Activated CD8-positive, alpha-beta memory T cell treated with anti-CD3 and anti-CD28 coated beads for 4 hours (primary cell): ENCODE measurements at regions not wholly inside any gene's neighbourhood (a gene's known extent, or its start where the extent isn't known, plus 50 kb on each side); places are given as distances from the start of the nearest gene placed in this dataset.

Source experiments
- DNase-seq, 2 donors: peaks; one replicate each; pipeline ENCODE4 v3.0.0-alpha.2; 2020; ENCODE audit warnings: low read depth in 2 of 2

DNA sequence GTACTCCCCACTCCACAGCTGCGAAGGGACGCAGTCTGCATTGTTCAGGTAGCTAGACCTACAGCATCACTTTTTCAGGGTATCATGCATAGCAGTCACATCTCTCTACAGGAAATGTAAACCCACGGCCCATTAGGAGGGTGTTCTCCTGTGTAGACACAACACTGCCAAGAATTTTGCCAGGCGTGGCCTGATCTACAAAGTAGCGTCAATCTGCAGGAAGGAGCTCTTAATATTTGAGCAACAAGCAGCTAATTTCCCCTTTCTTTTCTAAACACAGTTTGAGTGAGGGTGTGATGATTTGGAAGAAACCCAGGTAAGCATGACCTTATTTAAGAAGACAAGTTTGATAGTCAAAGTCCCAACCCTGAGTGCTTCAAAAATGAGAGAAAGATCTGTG lies 419.0 kb downstream of the GADD45G start:
- DNase-seq = no peak

DNA sequence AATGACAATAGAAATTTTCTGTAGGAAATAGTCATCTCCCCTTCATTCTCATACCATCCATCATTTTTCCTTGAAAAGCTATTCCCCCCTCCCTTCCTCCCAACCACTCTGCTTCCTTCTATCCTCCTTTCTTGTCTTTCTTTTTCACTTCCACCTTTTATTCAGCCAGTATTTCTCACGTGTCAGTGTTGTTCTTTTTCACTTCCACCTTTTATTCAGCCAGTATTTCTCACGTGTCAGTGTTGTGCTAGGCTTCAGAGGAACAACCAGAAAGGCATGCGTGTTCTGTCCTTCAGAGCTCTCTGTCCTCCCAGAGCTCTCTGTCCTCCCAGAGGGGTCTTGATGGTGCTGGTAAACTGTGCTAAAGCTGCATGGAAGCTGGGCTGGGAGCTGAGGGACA lies 419.6 kb downstream of the GADD45G start:
- no peak for DNase-seq

DNA sequence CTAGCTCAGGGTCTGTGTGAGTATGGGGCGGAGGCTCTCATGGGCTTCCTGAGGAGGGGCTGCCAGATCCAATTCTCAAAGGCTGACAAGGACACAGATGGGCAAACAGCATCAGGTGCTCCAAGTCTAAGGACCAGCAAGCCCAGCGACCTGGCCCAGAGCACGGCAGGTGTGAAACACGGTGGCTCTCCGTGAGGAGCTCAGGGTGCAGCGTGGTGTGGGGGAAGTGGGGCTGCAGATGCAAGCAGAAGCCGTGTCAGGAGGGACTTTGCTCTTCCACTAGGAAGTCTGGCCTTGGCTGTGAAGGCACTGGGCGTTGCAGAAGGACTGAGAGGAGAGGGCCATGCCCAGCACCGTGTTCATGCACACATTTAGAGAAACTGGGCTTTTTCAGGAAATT lies 420.0 kb downstream of the GADD45G start:
- DNase-seq = no peak

DNA sequence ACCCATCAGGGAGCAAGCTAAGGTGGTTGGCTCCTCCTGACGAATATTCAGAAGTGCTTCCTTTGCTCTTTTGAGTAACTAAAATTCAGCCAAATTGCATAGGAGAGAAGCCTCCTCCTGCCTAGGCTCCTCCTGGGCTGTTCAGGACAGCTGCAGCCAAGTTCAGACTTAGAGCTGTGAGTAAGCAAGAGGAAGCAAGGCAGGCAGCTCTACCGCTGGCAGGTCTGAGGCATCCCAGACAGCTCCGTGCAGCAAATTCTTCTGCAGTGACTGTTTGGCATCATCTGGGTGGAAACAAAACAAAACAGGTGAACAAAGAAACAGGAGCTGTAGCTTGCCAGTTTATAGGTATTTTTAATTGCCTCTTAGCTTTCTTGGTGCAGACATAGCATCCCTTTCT lies 421.0 kb downstream of the GADD45G start:
- no peak for DNase-seq

DNA sequence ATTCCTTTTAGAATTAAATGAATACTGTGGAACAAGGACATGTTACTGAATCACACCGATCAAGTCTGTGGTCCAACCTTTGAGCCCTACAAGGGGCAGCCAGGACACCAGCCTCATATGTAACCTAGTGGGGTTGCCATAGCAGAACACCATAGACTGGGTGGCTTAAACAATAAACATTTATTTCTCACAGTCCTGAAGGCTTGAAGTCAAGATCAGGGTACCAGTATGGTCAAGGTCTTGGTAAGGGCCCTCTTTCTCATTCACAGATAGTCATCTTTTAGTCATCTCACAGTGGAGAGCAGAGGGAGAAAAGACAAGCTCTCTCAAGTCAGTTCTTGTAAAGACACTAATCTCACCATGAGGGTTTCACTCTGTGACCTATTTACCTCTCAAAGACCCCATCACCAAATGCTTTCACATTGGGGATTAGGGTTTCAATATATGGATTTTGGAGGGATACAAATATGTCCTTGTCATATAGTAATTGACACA lies 422.5 kb downstream of the GADD45G start:
- DNase-seq = no peak

DNA sequence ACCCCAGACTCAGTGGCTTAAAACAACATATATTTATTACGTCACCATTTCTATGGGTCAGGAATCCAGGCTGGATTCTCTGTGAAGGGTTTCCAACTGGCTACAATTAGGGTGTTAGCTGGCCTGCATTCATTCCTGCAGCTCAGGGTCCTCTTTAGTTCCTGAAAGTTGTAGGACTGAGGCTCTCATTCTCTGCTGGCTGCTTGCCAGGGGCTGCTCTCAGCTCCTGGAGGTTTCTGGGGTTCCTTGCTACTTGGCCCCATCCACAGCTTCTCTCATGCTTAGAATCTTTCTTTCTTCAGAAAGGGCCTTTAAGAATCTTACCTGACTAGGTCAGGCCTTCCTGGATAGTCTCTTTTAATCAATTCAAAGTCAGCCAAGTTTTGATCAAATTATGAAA lies 424.6 kb downstream of the GADD45G start:
- no peak for DNase-seq

DNA sequence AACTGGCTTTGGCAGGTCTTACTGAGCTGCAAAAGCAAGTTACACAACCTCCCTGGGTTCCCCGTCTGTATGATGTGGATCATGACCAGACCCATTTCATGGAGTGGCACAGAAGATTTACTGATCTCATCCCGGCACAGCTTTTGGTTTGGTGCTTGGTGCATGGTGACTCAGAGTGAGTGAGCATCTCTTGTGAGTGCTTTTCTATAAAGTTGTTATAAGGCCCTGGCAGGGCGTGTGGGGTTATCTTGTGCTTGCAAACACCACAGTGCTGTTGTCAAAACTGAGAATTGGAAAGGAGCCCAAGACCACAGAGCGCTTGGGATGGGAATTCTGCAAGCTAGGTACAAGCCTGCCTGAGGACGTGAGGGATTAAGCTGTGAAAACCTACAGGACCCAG lies 425.2 kb downstream of the GADD45G start:
- DNase-seq = no peak

DNA sequence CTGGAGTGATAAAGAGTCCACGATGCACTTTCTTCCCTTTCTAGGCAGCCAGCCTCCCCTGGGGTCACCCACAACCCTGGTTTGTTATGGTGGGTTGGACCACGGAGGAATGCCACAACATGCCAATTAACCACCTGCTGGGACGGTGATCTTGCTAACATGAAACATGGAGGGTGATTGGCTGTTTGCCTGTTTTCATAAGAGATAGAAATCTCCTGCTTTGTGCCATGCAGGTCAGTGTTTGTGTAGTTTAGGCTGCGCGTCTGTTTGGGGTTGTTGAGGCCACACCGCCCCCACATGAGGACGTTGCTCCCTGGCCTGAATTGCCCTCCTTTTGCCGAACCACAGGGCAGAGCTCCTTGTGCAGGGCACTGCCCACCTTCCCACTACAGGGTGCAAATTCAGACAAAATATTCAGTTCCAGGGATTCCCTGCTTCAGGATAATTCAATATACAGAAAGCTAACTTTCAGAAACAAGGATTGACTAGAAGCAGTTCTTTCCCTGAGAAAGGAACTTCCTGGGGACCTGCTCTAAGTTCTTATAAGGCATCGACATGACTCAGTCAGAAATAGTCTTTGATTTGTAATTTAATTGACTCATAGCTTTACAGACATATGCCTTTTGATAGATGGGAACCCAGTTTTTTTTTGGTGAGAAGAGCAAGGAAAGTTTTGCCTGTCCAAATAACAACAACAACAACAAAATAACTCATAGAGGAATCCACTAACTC lies 427.6 kb downstream of the GADD45G start:
- DNase-seq = no peak

DNA sequence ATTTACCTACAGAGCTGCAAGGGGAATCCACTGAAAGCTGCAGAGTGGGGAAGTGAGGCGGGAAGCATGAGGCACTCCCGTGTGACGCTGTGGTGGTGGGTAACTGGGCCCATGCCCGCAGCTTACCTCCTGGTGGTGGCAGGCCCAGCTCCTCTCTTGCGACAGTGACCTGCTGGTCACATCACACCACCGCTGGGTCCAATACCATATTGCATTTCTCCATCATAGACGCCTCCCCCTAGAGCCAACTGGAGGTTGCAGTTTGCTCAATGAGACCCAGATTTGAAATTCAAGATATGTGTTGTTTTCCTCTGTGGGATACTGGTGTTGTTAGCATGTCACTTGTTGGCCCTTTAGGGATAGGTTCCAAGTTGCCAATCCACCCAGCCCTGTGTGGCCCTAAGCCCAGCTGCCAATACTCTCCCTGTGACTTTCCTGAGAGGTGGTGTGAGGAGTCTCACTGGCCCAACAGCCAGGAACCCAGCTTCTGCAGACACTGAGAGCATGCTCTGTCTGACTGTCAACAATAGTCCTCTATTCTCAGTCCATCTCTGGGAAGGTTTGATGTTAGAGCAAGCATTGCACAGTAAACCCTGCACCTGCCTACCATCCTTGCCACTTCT lies 428.3 kb downstream of the GADD45G start:
- no peak for DNase-seq

DNA sequence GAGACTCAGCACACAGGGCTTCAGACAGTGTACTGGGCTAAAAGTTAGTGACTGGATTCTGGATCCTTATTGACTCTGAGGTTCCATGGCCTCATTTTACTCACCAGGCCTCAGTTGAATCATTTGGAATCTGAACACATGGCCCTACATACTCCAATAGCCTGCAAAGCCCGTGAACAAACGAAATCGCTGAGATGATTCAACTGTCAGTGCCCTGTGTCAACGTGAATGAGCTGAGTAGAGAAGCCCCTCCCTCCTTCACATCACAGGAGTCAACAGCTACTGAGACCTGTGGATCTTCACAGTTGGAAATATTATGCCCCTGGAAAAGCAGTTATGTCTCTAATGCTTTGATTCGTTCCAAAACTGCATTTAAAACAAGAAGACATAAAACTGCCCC lies 429.3 kb downstream of the GADD45G start:
- DNase-seq = no peak

DNA sequence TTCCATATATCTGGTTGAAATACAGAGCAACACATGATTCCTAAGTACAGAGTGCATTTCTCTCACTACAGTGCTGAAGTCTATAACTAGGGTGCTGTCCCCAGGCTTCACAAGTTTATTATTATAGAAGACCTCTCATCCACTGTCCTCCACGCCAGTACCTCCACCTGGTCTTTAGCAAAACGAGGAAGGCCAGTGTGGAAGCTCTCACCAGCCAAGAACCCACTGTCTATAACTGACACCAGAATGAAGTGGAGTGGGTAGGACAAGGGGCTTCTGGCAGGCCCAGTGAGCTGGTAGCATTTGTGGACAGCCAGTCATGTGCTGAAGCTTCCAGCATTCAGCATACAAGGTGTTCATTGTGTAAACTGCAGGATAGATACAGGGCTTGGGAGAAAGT lies 430.7 kb downstream of the GADD45G start:
- DNase-seq = no peak

DNA sequence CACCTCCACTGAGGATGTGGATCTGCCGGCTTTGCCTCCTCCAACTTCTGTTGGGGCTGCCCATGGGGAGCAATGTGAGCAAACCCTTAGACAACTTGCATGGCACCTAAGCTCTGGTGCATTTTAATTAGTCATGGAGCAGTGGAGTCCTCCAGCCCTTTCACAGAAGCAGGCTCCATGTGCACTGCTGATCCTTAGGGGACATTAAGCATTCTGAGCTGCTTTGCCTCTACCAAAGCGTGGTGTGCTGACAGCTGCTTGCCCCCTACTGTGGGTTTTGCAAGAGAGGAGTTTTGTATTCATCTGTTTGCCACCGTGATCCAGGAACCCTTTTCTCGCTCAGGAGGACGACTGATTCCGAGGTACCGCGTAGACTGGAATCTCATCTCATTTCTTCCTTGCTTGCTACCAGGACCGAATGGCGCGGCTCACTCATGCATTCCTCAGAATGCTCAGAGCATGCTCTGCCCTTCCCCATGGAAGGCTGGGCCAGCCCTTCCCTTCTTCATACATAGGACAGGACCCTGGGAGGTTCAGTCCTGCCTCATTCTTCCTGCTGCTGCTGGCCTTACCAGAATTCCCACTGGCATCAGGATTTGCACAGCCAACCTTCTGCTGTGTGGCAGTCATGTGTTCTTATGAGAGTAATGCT lies 432.5 kb downstream of the GADD45G start:
- DNase-seq = no peak

DNA sequence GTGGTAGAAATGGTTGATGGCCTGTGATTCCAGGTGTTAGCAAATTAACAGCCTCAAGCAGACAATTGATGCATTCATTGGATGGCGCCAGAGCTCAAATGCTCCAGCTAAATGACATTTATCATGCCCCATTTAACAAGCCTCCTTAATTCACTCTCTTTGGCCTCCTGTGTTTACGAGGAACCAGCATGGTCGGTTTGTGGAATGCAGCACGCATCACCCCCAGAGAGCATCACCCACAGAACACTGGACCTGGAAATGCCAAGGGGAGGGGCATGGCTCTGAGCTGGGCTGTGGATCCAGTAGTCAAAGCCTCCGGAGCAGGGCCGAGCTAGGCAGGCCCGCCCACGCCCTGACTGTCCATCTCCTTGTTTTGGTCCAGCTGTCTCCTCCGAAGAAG lies 434.0 kb downstream of the GADD45G start:
- no peak for DNase-seq

DNA sequence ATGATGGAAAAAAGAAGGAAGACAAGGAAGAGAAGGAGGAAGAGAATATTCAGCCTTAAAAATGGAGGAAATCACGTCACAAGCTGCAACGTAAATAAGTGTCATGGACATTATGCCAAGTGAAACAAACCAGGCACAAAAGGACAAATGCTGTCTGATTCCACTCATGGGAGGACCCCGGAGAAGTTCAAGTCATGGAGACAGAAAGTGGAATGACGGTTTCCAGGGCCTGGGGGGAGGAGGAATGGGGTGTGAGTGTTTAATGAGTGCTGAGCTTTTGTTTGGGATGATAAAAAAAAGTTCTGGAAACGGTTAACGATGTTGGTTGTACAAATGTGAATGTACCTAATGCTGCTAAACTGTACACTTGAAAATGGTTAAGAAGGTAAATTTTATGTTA lies 439.5 kb downstream of the GADD45G start:
- no peak for DNase-seq

DNA sequence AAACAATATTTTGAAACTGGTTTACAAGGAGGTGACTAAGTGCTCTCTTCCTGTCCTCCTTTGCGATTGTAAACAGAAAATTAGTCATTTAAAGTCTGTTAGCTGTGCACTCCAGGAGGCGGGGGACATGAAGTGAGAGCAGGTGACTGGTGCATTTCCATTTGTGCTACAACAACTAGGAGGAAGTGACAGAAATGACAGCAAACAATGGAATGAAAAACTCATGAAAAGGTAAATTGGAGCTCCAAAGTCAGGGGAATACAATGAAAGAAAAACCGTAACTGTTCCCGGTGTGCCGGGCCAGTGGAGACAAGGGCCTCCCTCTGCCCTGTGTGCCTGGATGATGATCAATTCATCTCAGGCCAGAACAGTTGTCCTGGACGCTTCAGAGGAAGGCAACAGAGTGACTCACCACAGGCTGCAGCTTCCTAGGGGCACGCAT lies 439.9 kb downstream of the GADD45G start:
- no peak for DNase-seq

DNA sequence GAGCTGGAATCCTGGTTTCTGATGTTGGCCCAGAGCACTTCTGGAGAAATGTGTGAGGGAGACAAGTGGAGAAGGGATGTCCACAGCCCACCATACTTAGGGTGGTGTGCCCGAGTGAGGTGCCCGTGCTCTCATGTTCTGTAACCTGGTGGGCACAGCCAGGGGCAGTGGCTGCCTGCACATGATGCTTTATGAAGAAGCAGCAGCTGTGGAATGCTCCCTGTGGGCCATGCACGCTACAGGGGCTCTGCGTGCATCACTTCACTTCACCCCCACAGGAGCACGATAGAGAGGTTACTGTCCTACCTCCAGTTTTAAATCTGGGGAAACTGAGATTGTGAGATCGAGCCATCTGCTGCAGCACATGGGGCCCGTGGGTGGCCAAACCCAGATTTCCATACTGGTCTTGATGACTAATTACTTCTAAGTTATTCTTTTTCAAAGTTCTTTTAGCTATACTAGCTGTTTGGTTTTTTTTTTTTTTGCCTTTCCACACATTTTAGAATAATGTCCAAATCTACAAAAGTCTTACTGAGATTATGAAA lies 441.6 kb downstream of the GADD45G start:
- no peak for DNase-seq

DNA sequence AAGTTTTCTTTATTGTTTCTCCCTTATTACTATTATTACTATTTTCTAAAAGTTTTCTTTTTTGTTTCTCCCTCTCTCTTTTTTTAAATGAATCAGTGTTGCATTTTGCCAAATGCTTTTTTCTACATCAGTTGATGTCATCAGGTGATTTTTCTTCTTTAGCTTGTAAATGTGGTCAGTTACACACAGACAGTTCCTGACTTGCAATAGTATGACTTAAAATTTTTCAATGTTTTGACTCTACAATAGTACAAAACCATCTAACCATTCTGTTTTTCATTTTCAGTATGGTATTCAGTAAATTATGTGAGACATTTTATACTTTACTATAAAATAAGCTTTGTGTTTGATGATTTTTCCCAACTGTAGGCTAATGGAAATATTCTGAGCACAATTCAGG lies 443.0 kb downstream of the GADD45G start:
- DNase-seq = no peak

DNA sequence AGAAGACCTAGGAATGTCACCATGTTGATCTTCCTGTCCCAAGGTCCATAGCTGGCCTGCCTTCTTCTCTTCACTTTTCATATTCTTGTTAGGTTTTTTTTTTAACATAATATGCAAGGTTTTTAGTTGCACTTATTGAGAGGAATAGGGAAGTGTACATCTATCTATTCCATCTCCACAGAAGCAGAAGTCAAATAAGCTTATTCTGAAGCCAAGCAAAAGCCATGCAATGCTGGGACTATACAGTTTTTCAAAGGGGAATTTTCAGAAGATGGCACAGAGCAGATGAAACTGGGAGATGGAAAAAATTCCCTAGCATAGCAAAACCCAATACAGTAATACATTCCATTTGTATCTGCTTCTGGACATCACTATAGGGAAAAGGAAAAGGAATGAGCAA lies 447.6 kb downstream of the GADD45G start:
- no peak for DNase-seq

DNA sequence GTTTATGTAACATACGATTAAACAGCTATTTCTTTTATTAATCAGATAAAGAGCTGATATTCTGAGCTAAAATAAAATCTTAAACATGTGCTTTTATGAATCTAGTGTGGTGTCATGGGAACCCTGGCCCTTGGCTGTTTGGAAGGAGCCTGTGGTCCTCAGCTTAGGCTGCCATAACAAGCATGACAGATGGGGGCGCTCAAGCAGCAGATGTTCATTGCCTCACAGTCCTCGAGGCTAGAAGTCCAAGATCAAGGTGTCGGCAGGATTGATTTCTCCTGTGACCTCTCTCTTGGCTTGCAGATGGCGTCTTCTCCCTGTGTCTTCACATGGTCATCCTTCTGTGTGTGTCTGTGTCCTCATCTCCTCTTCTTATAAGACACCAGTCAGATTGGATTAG lies 448.2 kb downstream of the GADD45G start:
- DNase-seq = no peak

DNA sequence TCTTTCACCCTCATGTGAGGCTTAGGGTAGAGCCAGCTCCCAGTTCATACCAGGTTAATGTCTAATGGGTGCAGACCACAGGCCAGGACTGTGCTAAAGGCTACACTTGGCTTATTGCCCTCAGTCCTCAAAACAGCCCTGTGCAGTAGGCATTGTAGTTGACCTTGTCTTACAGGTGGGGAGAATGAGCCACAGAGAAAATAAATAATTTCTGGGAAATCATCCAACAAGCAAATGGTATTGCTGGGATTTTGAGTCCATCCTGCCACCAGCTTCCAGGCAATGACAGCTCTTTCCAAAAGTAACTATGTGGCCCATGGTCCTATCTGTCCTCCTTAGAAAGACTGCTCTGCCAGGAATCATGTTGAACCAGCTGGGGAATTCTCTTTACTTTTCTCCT lies 450.0 kb downstream of the GADD45G start:
- no peak for DNase-seq

DNA sequence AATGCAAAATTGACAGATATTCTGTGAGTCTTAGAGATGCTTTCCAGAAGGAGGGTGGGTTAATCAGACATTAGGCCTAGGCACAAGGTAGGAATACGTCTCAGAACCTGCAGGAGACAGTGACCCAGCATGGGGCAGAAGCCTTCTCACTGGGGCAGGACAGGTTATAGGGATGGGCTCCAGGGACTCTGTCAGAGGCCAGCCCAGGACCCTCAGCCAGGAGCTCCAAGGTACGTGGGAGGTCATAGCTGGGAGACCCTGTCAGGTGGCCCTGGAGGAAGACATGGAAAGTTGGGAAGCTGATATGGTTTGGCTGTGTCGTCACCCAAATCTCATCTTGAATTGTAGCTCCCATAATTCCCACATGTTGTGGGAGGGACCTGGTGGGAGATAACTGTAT lies 450.4 kb downstream of the GADD45G start:
- DNase-seq = no peak

DNA sequence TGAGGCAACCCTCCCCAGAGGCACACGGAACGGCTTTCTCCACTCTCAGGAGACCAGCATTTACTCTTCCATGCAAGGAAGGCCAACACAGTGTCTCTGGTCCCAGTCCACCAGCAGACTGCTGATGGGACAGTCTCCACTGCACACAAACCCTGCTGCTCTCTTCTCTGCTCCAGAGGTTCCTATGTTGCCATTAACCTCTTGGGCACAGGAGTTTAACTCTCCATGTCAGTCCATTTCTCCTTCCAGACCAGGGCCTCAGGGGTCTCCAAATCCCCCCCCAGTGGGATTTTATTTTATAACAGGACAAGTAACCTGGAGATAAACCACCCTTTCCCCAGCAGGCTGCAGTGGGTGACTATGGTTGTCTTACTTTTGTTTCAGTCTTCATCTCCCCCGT lies 452.5 kb downstream of the GADD45G start:
- DNase-seq = no peak
